ENCODE measurements at regions not wholly inside any gene's neighbourhood (a gene's known extent, or its start where the extent isn't known, plus 50 kb on each side); places are given as distances from the start of the nearest gene placed in this dataset.

DNA sequence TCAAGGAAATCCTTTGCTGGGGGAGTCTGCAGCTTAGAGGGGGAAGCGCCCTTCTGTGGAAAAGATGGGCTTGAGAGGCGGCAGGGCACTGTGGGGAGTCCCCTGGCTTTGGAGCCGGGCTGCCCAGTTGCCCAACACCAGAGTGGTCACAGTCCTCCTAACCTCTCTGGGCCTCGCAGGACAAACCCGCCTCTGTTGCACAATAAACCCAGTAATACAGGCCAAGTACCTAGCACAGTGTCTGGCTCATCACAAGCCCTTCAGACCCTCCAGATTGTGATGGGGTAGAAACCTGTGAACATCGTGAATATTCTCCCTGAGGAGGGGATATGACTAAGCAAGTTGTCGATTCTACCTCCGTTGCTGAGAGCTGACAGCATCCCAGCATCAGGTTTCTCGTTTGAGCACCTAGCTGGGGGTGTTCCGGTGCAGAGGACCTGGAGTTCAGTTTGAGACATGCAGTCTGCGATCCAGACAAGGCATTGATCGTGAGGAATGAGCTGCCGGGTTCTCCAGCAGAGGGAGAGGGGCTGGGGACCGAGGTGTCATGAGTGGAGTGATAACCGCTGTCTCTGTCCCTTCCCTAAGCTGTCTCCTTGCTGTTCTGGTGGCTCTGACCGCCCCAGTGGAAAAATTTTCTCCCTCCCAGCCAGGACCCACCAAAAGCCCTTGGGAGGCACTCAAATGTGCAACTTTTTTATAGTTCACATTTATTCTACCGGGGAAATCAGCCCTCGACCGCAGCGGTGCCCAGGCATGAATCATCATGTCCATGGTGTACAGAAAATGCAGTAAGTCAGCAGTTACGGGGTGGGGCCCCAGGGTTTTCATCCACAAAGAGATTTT lies 161.9 kb downstream of the WSCD1 start:
- Histone ChIP-seq H3K36me3 (ENCODE audit: control insufficient read depth in 2 of 2, insufficient read depth in 1 of 2, low read length in 2 of 2) (no peaks in the 10 kb centered on the region), H3K9me3 (ENCODE audit: control insufficient read depth, insufficient read depth, low read depth, low read length) (no peaks in the 10 kb centered on the region), H3K4me3 (ENCODE audit: low read depth, low read length) (peak overlapping the region; percentile 16), H3K27ac (ENCODE audit: extremely low read depth, low read depth, low read length) (no peak overlapping the region; the same call in 1 of the 2 replicates), H3K4me1 (ENCODE audit: control insufficient read depth, insufficient read depth, low read length) (0 out of 2 replicates have a peak, but pooled peaks cover 3% of the 10 kb centered on the region)
- TF ChIP-seq ZBTB17 (tag by site-specific recombination; IDR thresholded peaks at IDR 0.05): peak; percentile 64
- no peak for TF ChIP-seq MZF1 (tag by site-specific recombination; IDR thresholded peaks at IDR 0.05; ENCODE audit: borderline replicate concordance)
- 0 out of 2 replicates have a peak, but pooled peaks have one; percentile 39 for TF ChIP-seq TRIM28 (IDR thresholded peaks at IDR 0.05; ENCODE audit: borderline replicate concordance, low read length)
- TF ChIP-seq, protein P1, sequence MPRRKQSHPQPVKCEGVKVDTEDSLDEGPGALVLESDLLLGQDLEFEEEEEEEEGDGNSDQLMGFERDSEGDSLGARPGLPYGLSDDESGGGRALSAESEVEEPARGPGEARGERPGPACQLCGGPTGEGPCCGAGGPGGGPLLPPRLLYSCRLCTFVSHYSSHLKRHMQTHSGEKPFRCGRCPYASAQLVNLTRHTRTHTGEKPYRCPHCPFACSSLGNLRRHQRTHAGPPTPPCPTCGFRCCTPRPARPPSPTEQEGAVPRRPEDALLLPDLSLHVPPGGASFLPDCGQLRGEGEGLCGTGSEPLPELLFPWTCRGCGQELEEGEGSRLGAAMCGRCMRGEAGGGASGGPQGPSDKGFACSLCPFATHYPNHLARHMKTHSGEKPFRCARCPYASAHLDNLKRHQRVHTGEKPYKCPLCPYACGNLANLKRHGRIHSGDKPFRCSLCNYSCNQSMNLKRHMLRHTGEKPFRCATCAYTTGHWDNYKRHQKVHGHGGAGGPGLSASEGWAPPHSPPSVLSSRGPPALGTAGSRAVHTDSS (tag by site-specific recombination; IDR thresholded peaks at IDR 0.05): no peak
- TF ChIP-seq, protein P2, sequence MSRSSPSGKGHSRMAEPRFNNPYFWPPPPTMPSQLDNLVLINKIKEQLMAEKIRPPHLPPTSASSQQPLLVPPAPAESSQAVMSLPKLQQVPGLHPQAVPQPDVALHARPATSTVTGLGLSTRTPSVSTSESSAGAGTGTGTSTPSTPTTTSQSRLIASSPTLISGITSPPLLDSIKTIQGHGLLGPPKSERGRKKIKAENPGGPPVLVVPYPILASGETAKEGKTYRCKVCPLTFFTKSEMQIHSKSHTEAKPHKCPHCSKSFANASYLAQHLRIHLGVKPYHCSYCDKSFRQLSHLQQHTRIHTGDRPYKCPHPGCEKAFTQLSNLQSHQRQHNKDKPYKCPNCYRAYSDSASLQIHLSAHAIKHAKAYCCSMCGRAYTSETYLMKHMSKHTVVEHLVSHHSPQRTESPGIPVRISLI (tag by site-specific recombination; IDR thresholded peaks at IDR 0.05): peak; percentile 12; the same call in 1 of the 2 replicates
- TF ChIP-seq ZNF664 (tag by site-specific recombination; IDR thresholded peaks at IDR 0.05): no peak
- no peak for TF ChIP-seq ZNF830 (tag by site-specific recombination; IDR thresholded peaks at IDR 0.05; ENCODE audit: low read depth)
- TF ChIP-seq, protein P3, sequence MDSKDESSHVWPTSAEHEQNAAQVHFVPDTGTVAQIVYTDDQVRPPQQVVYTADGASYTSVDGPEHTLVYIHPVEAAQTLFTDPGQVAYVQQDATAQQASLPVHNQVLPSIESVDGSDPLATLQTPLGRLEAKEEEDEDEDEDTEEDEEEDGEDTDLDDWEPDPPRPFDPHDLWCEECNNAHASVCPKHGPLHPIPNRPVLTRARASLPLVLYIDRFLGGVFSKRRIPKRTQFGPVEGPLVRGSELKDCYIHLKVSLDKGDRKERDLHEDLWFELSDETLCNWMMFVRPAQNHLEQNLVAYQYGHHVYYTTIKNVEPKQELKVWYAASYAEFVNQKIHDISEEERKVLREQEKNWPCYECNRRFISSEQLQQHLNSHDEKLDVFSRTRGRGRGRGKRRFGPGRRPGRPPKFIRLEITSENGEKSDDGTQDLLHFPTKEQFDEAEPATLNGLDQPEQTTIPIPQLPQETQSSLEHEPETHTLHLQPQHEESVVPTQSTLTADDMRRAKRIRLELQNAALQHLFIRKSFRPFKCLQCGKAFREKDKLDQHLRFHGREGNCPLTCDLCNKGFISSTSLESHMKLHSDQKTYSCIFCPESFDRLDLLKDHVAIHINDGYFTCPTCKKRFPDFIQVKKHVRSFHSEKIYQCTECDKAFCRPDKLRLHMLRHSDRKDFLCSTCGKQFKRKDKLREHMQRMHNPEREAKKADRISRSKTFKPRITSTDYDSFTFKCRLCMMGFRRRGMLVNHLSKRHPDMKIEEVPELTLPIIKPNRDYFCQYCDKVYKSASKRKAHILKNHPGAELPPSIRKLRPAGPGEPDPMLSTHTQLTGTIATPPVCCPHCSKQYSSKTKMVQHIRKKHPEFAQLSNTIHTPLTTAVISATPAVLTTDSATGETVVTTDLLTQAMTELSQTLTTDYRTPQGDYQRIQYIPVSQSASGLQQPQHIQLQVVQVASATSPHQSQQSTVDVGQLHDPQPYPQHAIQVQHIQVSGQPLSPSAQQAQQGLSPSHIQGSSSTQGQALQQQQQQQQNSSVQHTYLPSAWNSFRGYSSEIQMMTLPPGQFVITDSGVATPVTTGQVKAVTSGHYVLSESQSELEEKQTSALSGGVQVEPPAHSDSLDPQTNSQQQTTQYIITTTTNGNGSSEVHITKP (tag by site-specific recombination; IDR thresholded peaks at IDR 0.05): peak; percentile 73
- TF ChIP-seq ZNF341 (tag by site-specific recombination; IDR thresholded peaks at IDR 0.05; ENCODE audit: low read depth): 0 out of 2 replicates have a peak, but pooled peaks have one; percentile 10
- TF ChIP-seq KLF10 (tag by site-specific recombination; IDR thresholded peaks at IDR 0.05): no peak
- CTCF ChIA-PET: interaction anchor here (0.7 to 1.1 kb wide), 3 partner anchors 10 to 639 kb away, joined by 3 to 5 read pairs (median 3); no protein-coding TSS in a partner anchor
- POLR2A ChIA-PET: no interaction called here

DNA sequence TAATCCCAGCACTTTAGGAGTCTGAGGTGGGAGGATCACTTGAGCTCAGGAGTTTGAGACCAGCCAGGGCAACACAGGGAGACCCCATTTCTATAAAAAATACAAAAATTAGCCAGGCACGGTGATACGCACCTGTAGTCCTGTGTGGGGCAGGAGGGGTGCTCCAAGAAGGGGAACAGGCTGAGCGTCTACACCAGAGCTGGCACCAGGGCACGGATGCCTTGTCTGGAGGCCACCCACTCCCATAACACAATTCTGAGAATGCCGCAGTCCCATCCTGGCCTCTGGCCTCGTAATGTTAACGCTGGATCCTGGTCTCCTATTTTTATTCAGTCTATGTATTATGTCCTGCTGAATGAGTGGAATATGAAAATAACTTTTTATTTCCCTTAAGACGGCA lies 161.3 kb downstream of the WSCD1 start:
- no peaks in the 10 kb centered on the region for H3K36me3 ChIP-seq (ENCODE audit: control insufficient read depth in 2 of 2, insufficient read depth in 1 of 2, low read length in 2 of 2)
- 0 out of 2 replicates have a peak, but pooled peaks cover 3% of the 10 kb centered on the region for H3K4me1 ChIP-seq (ENCODE audit: control insufficient read depth, insufficient read depth, low read length)
- CTCF ChIA-PET: interaction anchor here (0.6 to 0.8 kb wide), 4 partner anchors 30 to 638 kb away, joined by 3 to 5 read pairs (median 4); no protein-coding TSS in a partner anchor
- H3K4me3 ChIP-seq (ENCODE audit: low read depth, low read length): no peak overlapping the region
- no peaks in the 10 kb centered on the region for H3K9me3 ChIP-seq (ENCODE audit: control insufficient read depth, insufficient read depth, low read depth, low read length)
- no peak overlapping the region for H3K27ac ChIP-seq (ENCODE audit: extremely low read depth, low read depth, low read length)
- POLR2A ChIA-PET: no interaction called here
- TF ChIP-seq ZNF184 (tag by site-specific recombination; IDR thresholded peaks at IDR 0.05): no peak
- TF ChIP-seq ZNF391 (tag by site-specific recombination; IDR thresholded peaks at IDR 0.05; ENCODE audit: borderline replicate concordance, low read depth): no peak
- TF ChIP-seq ZNF175 (tag by site-specific recombination; IDR thresholded peaks at IDR 0.05): no peak
- no peak for TF ChIP-seq ZNF621 (tag by site-specific recombination; IDR thresholded peaks at IDR 0.05)
- TF ChIP-seq, protein P4, sequence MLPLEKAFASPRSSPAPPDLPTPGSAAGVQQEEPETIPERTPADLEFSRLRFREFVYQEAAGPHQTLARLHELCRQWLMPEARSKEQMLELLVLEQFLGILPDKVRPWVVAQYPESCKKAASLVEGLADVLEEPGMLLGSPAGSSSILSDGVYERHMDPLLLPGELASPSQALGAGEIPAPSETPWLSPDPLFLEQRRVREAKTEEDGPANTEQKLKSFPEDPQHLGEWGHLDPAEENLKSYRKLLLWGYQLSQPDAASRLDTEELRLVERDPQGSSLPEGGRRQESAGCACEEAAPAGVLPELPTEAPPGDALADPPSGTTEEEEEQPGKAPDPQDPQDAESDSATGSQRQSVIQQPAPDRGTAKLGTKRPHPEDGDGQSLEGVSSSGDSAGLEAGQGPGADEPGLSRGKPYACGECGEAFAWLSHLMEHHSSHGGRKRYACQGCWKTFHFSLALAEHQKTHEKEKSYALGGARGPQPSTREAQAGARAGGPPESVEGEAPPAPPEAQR (tag by site-specific recombination; IDR thresholded peaks at IDR 0.05): no peak
- TF ChIP-seq, protein P5, sequence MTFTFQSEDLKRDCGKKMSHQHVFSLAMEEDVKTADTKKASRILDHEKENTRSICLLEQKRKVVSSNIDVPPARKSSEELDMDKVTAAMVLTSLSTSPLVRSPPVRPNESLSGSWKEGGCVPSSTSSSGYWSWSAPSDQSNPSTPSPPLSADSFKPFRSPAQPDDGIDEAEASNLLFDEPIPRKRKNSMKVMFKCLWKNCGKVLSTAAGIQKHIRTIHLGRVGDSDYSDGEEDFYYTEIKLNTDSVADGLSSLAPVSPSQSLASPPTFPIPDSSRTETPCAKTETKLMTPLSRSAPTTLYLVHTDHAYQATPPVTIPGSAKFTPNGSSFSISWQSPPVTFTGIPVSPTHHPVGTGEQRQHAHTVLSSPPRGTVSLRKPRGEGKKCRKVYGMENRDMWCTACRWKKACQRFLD (tag by site-specific recombination; IDR thresholded peaks at IDR 0.05): no peak
- TF ChIP-seq ZNF529 (tag by site-specific recombination; IDR thresholded peaks at IDR 0.05; ENCODE audit: insufficient replicate concordance): no peak
- TF ChIP-seq, protein P6, sequence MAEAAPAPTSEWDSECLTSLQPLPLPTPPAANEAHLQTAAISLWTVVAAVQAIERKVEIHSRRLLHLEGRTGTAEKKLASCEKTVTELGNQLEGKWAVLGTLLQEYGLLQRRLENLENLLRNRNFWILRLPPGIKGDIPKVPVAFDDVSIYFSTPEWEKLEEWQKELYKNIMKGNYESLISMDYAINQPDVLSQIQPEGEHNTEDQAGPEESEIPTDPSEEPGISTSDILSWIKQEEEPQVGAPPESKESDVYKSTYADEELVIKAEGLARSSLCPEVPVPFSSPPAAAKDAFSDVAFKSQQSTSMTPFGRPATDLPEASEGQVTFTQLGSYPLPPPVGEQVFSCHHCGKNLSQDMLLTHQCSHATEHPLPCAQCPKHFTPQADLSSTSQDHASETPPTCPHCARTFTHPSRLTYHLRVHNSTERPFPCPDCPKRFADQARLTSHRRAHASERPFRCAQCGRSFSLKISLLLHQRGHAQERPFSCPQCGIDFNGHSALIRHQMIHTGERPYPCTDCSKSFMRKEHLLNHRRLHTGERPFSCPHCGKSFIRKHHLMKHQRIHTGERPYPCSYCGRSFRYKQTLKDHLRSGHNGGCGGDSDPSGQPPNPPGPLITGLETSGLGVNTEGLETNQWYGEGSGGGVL (tag by site-specific recombination; IDR thresholded peaks at IDR 0.05): no peak
- no peak for TF ChIP-seq KLF9 (tag by site-specific recombination; IDR thresholded peaks at IDR 0.05; ENCODE audit: low read depth)
- TF ChIP-seq TRIM28 (IDR thresholded peaks at IDR 0.05; ENCODE audit: borderline replicate concordance, low read length): no peak
- TF ChIP-seq SALL2 (tag by site-specific recombination; IDR thresholded peaks at IDR 0.05; ENCODE audit: borderline replicate concordance): no peak
- no peak for TF ChIP-seq MEIS1 (CRISPR knock-in tag; IDR thresholded peaks at IDR 0.05; ENCODE audit: borderline replicate concordance)
- no peak for TF ChIP-seq ZNF426 (tag by site-specific recombination; IDR thresholded peaks at IDR 0.05)
